ENCODE measurements at regions not wholly inside any gene's neighbourhood (a gene's known extent, or its start where the extent isn't known, plus 50 kb on each side); places are given as distances from the start of the nearest gene placed in this dataset.

DNA sequence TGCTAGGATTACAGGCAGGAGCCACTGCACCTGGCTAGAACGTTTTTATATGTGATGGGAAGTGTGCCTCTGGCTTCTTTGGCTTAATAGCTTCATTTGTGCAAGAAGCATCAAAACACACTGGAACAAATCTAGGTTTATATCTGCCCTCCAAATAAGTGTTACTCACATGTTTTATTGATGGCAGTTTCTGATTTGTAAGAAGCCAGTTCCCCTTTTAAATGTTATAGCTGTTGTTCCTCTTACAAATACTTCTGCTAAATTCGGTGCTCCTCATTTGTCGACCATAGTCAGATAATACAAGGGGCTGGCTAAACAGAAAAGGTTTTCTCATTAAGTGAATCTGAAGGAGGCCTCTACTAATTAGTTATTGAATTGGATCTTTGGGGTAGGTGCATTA lies 307.1 kb upstream of the SEMA6D start:
- DNase-seq (ENCODE audit: low read depth in 2 of 3, low spot score in 2 of 3): peak in 2 of 3 donors; percentile 5 to 44

DNA sequence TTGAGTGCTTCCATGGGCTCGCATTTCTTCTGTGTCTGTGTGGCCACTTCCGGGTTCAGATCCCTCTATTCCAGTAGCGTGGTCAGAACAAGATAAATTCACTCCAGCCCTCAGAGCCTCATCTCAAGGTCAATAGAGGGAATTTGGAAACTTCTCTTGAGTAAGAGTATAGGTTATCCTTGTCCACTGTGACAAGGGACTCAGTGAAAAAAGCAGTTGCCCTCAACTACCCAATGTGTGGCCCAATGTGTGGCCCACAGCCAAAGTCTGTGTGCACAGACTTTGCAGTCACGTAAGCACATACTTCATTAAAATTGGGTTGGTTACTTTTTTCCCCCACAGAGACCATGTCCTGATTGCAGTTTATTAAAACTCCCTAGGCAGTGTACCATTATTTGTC lies 305.6 kb upstream of the SEMA6D start:
- no peak for DNase-seq (ENCODE audit: low read depth in 2 of 3, low spot score in 2 of 3)

- no peak for DNase-seq (ENCODE audit: low read depth in 2 of 3, low spot score in 2 of 3)
Observed at GRCh38 chr15:47412136-47412535, 305.2 kb upstream of the SEMA6D start.

- DNase-seq (ENCODE audit: low read depth in 2 of 3, low spot score in 2 of 3): no peak
Observed at GRCh38 chr15:47412802-47413201, 304.5 kb upstream of the SEMA6D start.

- DNase-seq (ENCODE audit: low read depth in 2 of 3, low spot score in 2 of 3): no peak
Observed at GRCh38 chr15:47414207-47414606, 303.1 kb upstream of the SEMA6D start.

DNA sequence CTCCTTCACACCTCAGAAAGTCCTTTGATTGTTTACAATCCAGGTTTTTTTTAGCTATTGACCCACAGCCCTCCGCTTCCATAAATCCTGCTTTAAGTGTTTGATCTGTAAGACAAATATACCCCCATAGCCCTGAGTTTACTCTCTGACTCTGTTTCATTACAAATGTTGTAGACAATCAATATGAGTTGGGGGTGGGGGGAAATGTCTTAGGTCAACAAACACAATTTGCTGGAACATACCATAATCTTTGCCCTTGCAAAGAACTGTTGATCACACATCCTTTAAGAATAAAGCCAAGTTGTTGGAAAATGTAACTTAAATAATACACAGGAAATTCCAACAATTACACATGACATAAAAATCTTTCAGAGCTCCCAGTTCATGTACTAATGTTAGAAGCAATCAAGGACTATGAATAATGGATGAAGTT lies 301.8 kb upstream of the SEMA6D start:
- no peak for DNase-seq (ENCODE audit: low read depth in 2 of 3, low spot score in 2 of 3)

DNA sequence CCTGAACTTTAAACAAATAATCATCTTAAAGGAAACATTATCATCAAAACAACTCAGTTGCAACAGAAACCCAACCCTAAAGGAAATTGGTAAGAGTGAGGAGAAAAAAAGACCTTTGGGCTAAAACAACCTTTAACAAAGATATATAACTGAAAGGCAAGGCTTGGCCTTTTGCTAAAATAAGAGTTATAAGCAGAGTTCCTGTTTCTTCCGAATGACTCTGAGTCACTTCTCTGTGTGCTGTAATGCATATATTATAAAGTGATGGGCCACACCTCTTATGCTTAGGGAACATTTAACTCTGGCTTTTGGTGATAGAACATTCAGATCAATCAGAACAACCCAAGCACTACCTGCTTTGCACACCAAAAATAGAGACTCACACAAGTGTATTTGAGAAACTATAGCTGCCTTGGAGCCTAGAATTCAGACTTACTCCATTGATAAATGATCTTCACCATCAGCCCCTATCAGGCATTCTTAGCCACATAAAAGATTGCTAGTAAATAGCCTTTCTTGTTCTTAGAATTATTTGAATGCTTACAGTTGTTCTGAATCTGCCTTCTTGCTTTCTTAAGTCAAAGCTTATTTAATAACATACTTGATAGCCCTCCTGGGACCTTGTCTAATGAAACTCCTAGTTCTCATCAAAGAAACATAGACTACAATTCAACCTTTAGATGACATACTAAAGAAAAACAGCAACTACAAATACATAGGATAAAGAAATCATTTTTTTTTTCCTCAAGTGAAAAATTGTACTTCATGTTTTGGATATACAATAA lies 294.2 kb upstream of the SEMA6D start:
- peak in 2 of 3 donors; percentile 1 to 4 for DNase-seq (ENCODE audit: low read depth in 2 of 3, low spot score in 2 of 3)

DNA sequence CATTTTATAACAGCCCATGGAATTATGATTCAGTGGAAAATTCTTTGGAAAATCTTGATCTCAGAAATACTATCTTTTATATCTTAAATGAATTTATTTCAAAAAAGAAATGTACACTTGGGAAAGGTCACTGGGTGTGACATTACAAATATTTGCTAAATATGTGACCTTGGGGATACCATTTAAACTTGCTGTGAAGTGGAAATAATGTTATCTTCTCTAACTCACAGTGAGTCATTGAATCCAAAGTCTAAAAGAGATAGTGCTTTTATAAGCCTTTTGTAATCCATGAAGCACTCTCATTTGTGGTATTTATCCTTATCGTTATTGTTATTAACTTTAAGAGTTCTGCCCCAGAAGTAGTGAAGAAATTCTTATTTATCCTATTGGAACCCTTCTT lies 289.8 kb upstream of the SEMA6D start:
- DNase-seq (ENCODE audit: low read depth in 2 of 3, low spot score in 2 of 3): no peak

GRCh38 chr15:47429376-47429775 lies 287.9 kb upstream of the SEMA6D start:
- DNase-seq (ENCODE audit: low read depth in 2 of 3, low spot score in 2 of 3): no peak

- DNase-seq (ENCODE audit: low read depth in 2 of 3, low spot score in 2 of 3): no peak
Observed at GRCh38 chr15:47431501-47431900, 285.8 kb upstream of the SEMA6D start.

GRCh38 chr15:47432826-47433225 lies 284.5 kb upstream of the SEMA6D start:
- DNase-seq (ENCODE audit: low read depth in 2 of 3, low spot score in 2 of 3): no peak

DNA sequence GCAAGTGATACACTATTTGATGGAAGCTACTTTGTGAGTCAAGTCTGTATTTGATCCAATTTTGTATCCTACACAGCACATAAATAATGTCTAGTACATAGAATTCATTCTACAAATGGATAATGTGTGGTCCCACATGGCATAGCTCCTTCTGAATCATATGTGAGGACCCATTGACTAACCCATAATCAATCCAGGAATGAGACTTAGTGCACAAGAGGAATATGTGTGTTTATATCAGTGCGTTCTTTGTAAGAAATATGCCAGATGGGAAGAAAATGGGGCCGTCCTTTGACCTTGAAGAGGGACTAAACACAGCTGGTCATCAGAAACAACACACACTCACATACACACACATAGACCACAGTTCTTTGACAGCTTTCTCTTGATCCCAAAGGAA lies 282.7 kb upstream of the SEMA6D start:
- no peak for DNase-seq (ENCODE audit: low read depth in 2 of 3, low spot score in 2 of 3)

- no peak for DNase-seq (ENCODE audit: low read depth in 2 of 3, low spot score in 2 of 3)
Observed at GRCh38 chr15:47437491-47437890, 279.8 kb upstream of the SEMA6D start.

DNA sequence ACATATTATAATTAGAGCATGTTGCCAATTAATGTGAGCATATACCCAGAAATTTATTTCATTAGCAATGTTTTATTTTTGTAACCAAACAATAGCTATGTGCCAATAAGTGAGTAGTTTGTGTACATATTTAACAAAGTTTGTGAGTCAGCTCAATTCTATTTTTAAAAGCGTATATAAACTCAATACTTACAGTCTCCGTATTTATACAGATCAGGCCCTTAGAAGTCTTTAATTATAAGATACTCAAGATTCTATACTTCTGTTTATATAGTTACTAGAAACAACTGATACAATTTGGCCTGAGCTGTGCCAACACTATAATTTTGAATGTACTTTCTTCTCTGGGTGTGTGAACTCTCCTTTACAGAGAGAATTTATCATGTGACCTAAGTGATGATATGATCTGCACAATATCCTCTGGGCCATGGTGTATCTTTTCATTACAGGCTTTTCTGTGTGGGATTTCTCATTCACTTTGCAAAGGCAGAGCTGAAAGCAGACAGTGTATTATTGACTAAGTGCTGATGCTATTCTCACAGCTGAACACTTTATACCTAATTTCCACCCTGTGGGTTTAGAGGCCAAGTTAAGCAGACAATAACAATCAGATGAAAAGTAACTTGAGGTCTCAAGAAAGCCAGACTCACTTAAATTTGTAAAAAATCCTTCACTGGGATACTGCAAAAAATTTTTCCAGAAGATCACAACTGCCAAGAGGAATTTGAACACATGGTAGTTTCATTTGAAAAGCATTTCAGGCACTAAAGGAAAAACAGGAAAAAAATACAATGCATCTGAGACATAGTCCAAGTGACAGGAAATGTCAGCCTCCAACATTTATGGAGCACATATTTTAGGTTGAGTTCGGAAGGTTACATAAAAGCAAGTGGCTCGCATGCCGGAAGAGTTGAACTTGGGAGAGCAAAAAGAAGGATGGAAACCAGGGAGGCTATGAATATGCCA lies 277.9 kb upstream of the SEMA6D start:
- DNase-seq (ENCODE audit: low read depth in 2 of 3, low spot score in 2 of 3): no peak

DNA sequence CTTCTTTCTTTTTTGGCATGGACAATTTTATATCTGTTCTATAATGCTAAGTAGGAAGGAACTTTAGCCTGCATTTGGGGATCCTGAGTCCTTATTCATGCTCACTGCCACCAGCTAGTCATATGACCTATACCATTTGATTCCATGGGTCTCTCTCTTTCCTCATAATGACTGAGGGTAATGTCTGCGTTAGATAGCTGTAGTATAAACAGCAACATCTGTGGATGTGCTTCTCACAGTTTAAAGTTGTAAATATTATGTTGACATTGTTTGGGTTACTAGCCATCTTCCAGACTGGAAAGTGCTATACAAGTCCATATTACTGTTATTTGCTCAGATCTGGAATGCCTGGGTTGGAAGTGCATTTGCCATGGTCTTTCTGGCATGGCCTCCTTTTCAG lies 274.9 kb upstream of the SEMA6D start:
- no peak for DNase-seq (ENCODE audit: low read depth in 2 of 3, low spot score in 2 of 3)

GRCh38 chr15:47443839-47444238 lies 273.5 kb upstream of the SEMA6D start:
- no peak for DNase-seq (ENCODE audit: low read depth in 2 of 3, low spot score in 2 of 3)

DNA sequence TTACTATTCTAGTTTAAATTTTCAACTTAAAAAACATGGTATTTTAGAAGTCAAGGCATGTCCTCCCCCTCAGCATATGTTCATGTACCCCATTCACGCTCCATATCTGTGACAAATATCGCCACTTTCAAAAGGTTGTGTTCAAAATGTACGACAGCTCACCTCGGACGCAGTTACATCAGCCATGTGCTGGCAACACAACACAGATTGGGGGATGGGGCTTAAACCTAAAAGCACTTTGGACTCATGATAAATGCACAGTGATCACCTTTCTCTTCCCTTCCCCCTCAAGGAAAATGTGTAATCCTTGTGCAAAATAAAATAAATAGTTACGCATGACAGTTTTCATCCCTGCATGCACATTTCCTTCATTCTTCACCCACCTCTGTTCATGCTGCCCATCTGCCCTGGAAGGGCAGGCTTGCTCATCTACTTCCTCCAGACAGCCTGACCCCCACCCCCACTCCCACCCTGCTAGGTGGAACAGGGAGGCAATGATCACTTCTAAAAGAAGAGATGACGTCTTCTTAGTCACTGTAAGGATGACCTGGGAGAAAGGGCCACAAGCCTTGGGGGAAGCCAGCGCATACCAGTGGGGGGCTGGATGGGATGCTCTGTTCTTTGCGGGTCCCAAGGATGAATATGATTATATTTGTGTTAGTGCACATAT lies 271.4 kb upstream of the SEMA6D start:
- DNase-seq (ENCODE audit: low read depth in 2 of 3, low spot score in 2 of 3): no peak

DNA sequence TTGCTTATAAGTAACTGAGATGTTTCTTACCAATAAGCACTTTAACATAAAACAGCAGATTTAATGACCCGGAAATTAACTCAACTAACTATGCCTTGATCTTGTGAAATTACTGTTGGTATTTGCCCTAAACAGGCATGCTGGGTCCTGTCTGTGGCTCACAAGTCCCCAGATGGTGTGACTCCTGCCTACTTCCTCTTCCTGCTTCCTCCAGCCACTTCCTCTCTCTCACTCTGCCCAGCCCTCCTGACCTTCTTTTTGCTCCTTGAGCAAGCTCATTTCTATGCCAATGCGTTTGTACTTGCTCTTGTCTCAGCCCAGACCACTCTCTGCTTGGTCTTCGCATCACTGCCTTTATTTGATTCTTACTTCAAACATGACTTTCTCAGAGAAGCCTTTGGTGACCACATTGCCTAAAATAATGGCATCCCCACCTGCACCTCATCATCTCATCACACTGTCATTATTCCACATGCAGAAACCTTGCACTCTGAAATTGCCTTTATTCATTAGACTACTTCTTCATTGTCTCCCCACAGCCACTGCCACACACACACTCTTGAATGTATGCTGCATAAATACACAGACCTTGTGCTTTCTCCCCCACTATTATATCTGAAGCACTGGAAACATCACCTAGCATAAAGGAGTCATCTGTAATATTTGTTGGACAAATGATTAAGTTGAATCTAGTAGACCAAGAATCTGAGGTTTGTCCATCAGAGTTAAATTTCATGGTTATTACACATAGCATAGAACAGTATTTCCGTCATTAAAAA lies 256.3 kb upstream of the SEMA6D start:
- DNase-seq (ENCODE audit: low read depth in 2 of 3, low spot score in 2 of 3): no peak

GRCh38 chr15:47461652-47462141 lies 255.6 kb upstream of the SEMA6D start:
- no peak for DNase-seq (ENCODE audit: low read depth in 2 of 3, low spot score in 2 of 3)

- DNase-seq (ENCODE audit: low read depth in 2 of 3, low spot score in 2 of 3): no peak
Observed at GRCh38 chr15:47466357-47466756, 250.9 kb upstream of the SEMA6D start.
